ENCODE measurements at regions not wholly inside any gene's neighbourhood (a gene's known extent, or its start where the extent isn't known, plus 50 kb on each side); places are given as distances from the start of the nearest gene placed in this dataset.

- TF ChIP-seq CTCF (IDR thresholded peaks at IDR 0.05) (no peak), POLR2AphosphoS5 (IDR thresholded peaks at IDR 0.05) (no peak), POLR2A (IDR thresholded peaks at IDR 0.05) (no peak), EP300 (IDR thresholded peaks at IDR 0.05; ENCODE audit: low read depth) (no peak)
Observed at GRCh38 chr5:133749331-133749985, 137.1 kb upstream of the FSTL4 start.
